ENCODE measurements at regions not wholly inside any gene's neighbourhood (a gene's known extent, or its start where the extent isn't known, plus 50 kb on each side); places are given as distances from the start of the nearest gene placed in this dataset.

DNA sequence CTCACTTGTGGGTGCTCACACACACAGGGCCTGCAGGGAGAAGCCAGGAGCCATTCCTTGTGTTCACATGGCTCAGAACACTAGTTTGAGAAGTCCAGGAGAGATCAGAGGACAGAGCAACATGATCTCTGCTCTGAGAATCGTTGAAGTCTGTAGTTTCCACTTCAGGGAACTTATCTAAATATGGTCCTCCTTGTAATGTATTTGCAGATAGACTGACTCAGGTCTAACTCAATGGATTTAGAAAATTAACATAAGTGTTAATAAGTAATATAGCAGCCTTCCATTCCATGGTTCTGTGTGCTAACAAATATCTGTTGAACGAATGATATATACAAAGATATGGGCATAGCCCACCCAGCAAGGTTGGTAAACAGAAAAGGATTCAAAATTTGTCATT, 119.8 kb upstream of the STARD13 start (continued):
- TF ChIP-seq TEAD1 (CRISPR knock-in tag; IDR thresholded peaks at IDR 0.05) = no peak
- TF ChIP-seq, protein P1, sequence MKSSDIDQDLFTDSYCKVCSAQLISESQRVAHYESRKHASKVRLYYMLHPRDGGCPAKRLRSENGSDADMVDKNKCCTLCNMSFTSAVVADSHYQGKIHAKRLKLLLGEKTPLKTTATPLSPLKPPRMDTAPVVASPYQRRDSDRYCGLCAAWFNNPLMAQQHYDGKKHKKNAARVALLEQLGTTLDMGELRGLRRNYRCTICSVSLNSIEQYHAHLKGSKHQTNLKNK (CRISPR knock-in tag; IDR thresholded peaks at IDR 0.05) = no peak
- no peak for TF ChIP-seq ZNF396 (CRISPR knock-in tag; IDR thresholded peaks at IDR 0.05; ENCODE audit: borderline replicate concordance)
- no peak for TF ChIP-seq NR1H2 (CRISPR knock-in tag; IDR thresholded peaks at IDR 0.05)
- TF ChIP-seq CREB1 (CRISPR knock-in tag; IDR thresholded peaks at IDR 0.05) = no peak
- no peak for TF ChIP-seq NR2C2 (CRISPR knock-in tag; IDR thresholded peaks at IDR 0.05)
- no peak for TF ChIP-seq NR3C1 (CRISPR knock-in tag; conservative IDR thresholded peaks at IDR 0.05; ENCODE audit: low read depth)
- no peak for TF ChIP-seq CBFB (CRISPR knock-in tag; IDR thresholded peaks at IDR 0.05; ENCODE audit: low read depth)
- TF ChIP-seq ZNF671 (CRISPR knock-in tag; IDR thresholded peaks at IDR 0.05) = no peak
- no peak for TF ChIP-seq SP1 (CRISPR knock-in tag; conservative IDR thresholded peaks at IDR 0.05)
- no peak for TF ChIP-seq MXD4 (CRISPR knock-in tag; IDR thresholded peaks at IDR 0.05; ENCODE audit: borderline replicate concordance)

- Mint-ChIP-seq H3K9me3 (no peaks in the 10 kb centered on the region), H3K36me3 (no peaks in the 10 kb centered on the region), H3K4me3 (no peak overlapping the region), H3K27ac (no peak overlapping the region), H3K4me1 (peaks cover 15% of the 10 kb centered on the region), H3K27me3 (ENCODE audit: low read depth) (no peaks in the 10 kb centered on the region)
- ChIA-PET CTCF (no interaction called here), POLR2A (no interaction called here)
- ATAC-seq = no peak
- no peak for DNase-seq (ENCODE audit: low spot score)
- TF ChIP-seq ESRRA (CRISPR knock-in tag; IDR thresholded peaks at IDR 0.05; ENCODE audit: borderline replicate concordance) (no peak), EMX1 (CRISPR knock-in tag; IDR thresholded peaks at IDR 0.05) (no peak), ETV6 (CRISPR knock-in tag; IDR thresholded peaks at IDR 0.05) (no peak), ZNF532 (CRISPR knock-in tag; IDR thresholded peaks at IDR 0.05; ENCODE audit: borderline replicate concordance) (no peak), ZNF425 (CRISPR knock-in tag; conservative IDR thresholded peaks at IDR 0.05) (no peak), IRF2 (CRISPR knock-in tag; IDR thresholded peaks at IDR 0.05; ENCODE audit: borderline replicate concordance, low read depth) (no peak), FOXP1 (CRISPR knock-in tag; IDR thresholded peaks at IDR 0.05; ENCODE audit: borderline replicate concordance) (no peak), ERG (CRISPR knock-in tag; IDR thresholded peaks at IDR 0.05) (no peak), ZNF138 (CRISPR knock-in tag; conservative IDR thresholded peaks at IDR 0.05) (no peak), CDX4 (CRISPR knock-in tag; IDR thresholded peaks at IDR 0.05; ENCODE audit: borderline replicate concordance) (no peak)
- TF ChIP-seq, protein P2, sequence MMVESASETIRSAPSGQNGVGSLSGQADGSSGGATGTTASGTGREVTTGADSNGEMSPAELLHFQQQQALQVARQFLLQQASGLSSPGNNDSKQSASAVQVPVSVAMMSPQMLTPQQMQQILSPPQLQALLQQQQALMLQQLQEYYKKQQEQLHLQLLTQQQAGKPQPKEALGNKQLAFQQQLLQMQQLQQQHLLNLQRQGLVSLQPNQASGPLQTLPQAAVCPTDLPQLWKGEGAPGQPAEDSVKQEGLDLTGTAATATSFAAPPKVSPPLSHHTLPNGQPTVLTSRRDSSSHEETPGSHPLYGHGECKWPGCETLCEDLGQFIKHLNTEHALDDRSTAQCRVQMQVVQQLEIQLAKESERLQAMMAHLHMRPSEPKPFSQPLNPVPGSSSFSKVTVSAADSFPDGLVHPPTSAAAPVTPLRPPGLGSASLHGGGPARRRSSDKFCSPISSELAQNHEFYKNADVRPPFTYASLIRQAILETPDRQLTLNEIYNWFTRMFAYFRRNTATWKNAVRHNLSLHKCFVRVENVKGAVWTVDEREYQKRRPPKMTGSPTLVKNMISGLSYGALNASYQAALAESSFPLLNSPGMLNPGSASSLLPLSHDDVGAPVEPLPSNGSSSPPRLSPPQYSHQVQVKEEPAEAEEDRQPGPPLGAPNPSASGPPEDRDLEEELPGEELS (CRISPR knock-in tag; IDR thresholded peaks at IDR 0.05) = no peak
- TF ChIP-seq, protein P3, sequence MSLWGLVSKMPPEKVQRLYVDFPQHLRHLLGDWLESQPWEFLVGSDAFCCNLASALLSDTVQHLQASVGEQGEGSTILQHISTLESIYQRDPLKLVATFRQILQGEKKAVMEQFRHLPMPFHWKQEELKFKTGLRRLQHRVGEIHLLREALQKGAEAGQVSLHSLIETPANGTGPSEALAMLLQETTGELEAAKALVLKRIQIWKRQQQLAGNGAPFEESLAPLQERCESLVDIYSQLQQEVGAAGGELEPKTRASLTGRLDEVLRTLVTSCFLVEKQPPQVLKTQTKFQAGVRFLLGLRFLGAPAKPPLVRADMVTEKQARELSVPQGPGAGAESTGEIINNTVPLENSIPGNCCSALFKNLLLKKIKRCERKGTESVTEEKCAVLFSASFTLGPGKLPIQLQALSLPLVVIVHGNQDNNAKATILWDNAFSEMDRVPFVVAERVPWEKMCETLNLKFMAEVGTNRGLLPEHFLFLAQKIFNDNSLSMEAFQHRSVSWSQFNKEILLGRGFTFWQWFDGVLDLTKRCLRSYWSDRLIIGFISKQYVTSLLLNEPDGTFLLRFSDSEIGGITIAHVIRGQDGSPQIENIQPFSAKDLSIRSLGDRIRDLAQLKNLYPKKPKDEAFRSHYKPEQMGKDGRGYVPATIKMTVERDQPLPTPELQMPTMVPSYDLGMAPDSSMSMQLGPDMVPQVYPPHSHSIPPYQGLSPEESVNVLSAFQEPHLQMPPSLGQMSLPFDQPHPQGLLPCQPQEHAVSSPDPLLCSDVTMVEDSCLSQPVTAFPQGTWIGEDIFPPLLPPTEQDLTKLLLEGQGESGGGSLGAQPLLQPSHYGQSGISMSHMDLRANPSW (CRISPR knock-in tag; conservative IDR thresholded peaks at IDR 0.05; ENCODE audit: low read depth) = no peak
Measured at GRCh38 chr13:33409673-33410510, 124.3 kb upstream of the STARD13 start.
